DMS79 (cell line): ENCODE measurements at regions not wholly inside any gene's neighbourhood (a gene's known extent, or its start where the extent isn't known, plus 50 kb on each side); places are given as distances from the start of the nearest gene placed in this dataset.

ENCODE experiments used
- DNase-seq: peaks from one replicate; lab custom pipeline; 2025; lab: John Stamatoyannopoulos, UW

GRCh38 chr7:45358287-45358686, 200.7 kb downstream of the RAMP3 start:
- DNase-seq = no peak

GRCh38 chr7:45359250-45359649, 201.7 kb downstream of the RAMP3 start:
- DNase-seq = no peak

- no peak for DNase-seq
Observed at GRCh38 chr7:45359776-45360175, 202.2 kb downstream of the RAMP3 start.

- DNase-seq = no peak
Observed at GRCh38 chr7:45363669-45364068, 206.1 kb downstream of the RAMP3 start.

- DNase-seq = no peak
Observed at GRCh38 chr7:45365341-45365740, 207.8 kb downstream of the RAMP3 start.

GRCh38 chr7:45366475-45366874, 207.7 kb upstream of the ADCY1 start:
- no peak for DNase-seq

- peak; percentile 44 for DNase-seq
Observed at GRCh38 chr7:45367026-45367425, 207.1 kb upstream of the ADCY1 start.

GRCh38 chr7:45368129-45368807, 205.9 kb upstream of the ADCY1 start:
- DNase-seq = no peak

GRCh38 chr7:45384499-45384898, 189.7 kb upstream of the ADCY1 start:
- DNase-seq = no peak

GRCh38 chr7:45387837-45388236, 186.3 kb upstream of the ADCY1 start:
- DNase-seq = no peak

GRCh38 chr7:45389073-45389872, 184.9 kb upstream of the ADCY1 start:
- no peak for DNase-seq

GRCh38 chr7:45390180-45390579, 184.0 kb upstream of the ADCY1 start:
- DNase-seq = no peak

GRCh38 chr7:45390731-45391130, 183.4 kb upstream of the ADCY1 start:
- DNase-seq = no peak

GRCh38 chr7:45391618-45392451, 182.3 kb upstream of the ADCY1 start:
- no peak for DNase-seq

GRCh38 chr7:45394117-45394708, 180.0 kb upstream of the ADCY1 start:
- DNase-seq = no peak

- no peak for DNase-seq
Observed at GRCh38 chr7:45399069-45399468, 175.1 kb upstream of the ADCY1 start.

- peak; percentile 51 for DNase-seq
Observed at GRCh38 chr7:45400680-45401079, 173.5 kb upstream of the ADCY1 start.

GRCh38 chr7:45401155-45401554, 173.0 kb upstream of the ADCY1 start:
- no peak for DNase-seq

- DNase-seq = no peak
Observed at GRCh38 chr7:45401851-45402250, 172.3 kb upstream of the ADCY1 start.

GRCh38 chr7:45402480-45403218, 171.5 kb upstream of the ADCY1 start:
- no peak for DNase-seq

GRCh38 chr7:45404622-45405021, 169.5 kb upstream of the ADCY1 start:
- DNase-seq = no peak
